OCI-LY7 (cell line): ENCODE measurements at regions not wholly inside any gene's neighbourhood (a gene's known extent, or its start where the extent isn't known, plus 50 kb on each side); places are given as distances from the start of the nearest gene placed in this dataset.

Source experiments
- BruUV-seq: library from RNA; stranded (reverse); fragments of 400-500 nt; replicated peaks from 2 replicates; lab custom pipeline; 2021; lab: Mats Ljungman, UMichigan
- CTCF ChIA-PET: fragments of 300-600 bp; sonication (Branson Sonifier 250); formaldehyde crosslinking; loops from one replicate; lab custom pipeline; 2022; ENCODE audit warnings: antibody characterized with exemption; ENCODE audit not compliant: unreplicated experiment; lab: Charles Lee
- POLR2A ChIA-PET: fragments of 300-600 bp; sonication (Branson Sonifier 250); formaldehyde crosslinking; loops from one replicate; lab custom pipeline; 2022; ENCODE audit warnings: antibody characterized with exemption; lab: Charles Lee
- DNase-seq: peaks from one replicate; pipeline ENCODE4 v3.0.0-alpha.2; 2015; ENCODE audit warnings: low spot score
- H2AFZ ChIP-seq: fragments of 200-600 bp; sonication (generic), shearing (Covaris generic); 2 replicates; pipeline ENCODE4 v1.6.1; 2014; ENCODE audit warnings: mild to moderate bottlenecking, antibody characterized with exemption, low read length, moderate library complexity
- H3K27ac ChIP-seq: fragments of 200-600 bp; sonication (generic); 2 replicates; pipeline ENCODE4 v1.5.1; 2014; ENCODE audit warnings: mixed run types, low read depth, mild to moderate bottlenecking, moderate library complexity, low read length, inconsistent platforms; ENCODE audit not compliant: poor library complexity, severe bottlenecking
- H3K36me3 ChIP-seq: fragments of 200-600 bp; sonication (generic); 2 replicates; pipeline ENCODE4 v1.6.1; 2014; ENCODE audit warnings: mild to moderate bottlenecking, antibody characterized with exemption, low read length, moderate library complexity, mixed read lengths; ENCODE audit not compliant: insufficient read depth
- H3K4me1 ChIP-seq: fragments of 200-600 bp; sonication (generic); 2 replicates; pipeline ENCODE4 v1.5.1; 2014; ENCODE audit warnings: mild to moderate bottlenecking, low read length; ENCODE audit not compliant: insufficient read depth, poor library complexity, severe bottlenecking
- H3K4me2 ChIP-seq: fragments of 200-600 bp; sonication (generic); 2 replicates; pipeline ENCODE4 v1.6.1; 2014; ENCODE audit warnings: mild to moderate bottlenecking, low read length
- H3K4me3 ChIP-seq: fragments of 200-600 bp; sonication (generic); 2 replicates; pipeline ENCODE4 v1.5.1; 2014; ENCODE audit warnings: mild to moderate bottlenecking, low read depth, low read length; ENCODE audit not compliant: poor library complexity, severe bottlenecking
- H3K79me2 ChIP-seq: fragments of 200-600 bp; sonication (generic); 2 replicates; pipeline ENCODE4 v1.6.1; 2016; ENCODE audit warnings: low read depth, mild to moderate bottlenecking, low read length, moderate library complexity, mixed read lengths; ENCODE audit not compliant: insufficient read depth
- H3K9me2 ChIP-seq: fragments of 200-600 bp; sonication (generic); 2 replicates; pipeline ENCODE4 v1.6.1; 2016; ENCODE audit warnings: mild to moderate bottlenecking, low read length, mixed read lengths; ENCODE audit not compliant: insufficient read depth
- H3K9me3 ChIP-seq: fragments of 200-600 bp; sonication (generic); 2 replicates; pipeline ENCODE4 v1.6.1; 2014; ENCODE audit warnings: mild to moderate bottlenecking, mixed run types, low read length, mixed read lengths
- H4K20me1 ChIP-seq: fragments of 200-600 bp; sonication (generic); 2 replicates; pipeline ENCODE4 v1.6.1; 2014; ENCODE audit warnings: mild to moderate bottlenecking, antibody characterized with exemption, low read length, moderate library complexity, mixed read lengths; ENCODE audit not compliant: insufficient read depth
- EZH2phosphoT487 ChIP-seq: fragments of 200-600 bp; sonication (generic); IDR thresholded peaks from 2 replicates; pipeline ENCODE4 v1.6.1; 2018; ENCODE audit warnings: low read depth, borderline replicate concordance, mild to moderate bottlenecking, mixed run types, antibody characterized with exemption, low read length, moderate library complexity, mixed read lengths
- intact Hi-C: fragments of 100-400 bp; cut with micrococcal nuclease; formaldehyde crosslinking; loops from one replicate; pipeline ENCODE4 v1.10.0; 2022; ENCODE audit not compliant: unreplicated experiment
- TF ChIP-seq, protein P1 (sequence below): fragments of 200-600 bp; sonication (generic); conservative IDR thresholded peaks from 2 replicates; pipeline ENCODE4 v1.5.1; 2014; ENCODE audit warnings: mild to moderate bottlenecking, antibody characterized with exemption, low read length, moderate library complexity, mixed read lengths

DNA sequence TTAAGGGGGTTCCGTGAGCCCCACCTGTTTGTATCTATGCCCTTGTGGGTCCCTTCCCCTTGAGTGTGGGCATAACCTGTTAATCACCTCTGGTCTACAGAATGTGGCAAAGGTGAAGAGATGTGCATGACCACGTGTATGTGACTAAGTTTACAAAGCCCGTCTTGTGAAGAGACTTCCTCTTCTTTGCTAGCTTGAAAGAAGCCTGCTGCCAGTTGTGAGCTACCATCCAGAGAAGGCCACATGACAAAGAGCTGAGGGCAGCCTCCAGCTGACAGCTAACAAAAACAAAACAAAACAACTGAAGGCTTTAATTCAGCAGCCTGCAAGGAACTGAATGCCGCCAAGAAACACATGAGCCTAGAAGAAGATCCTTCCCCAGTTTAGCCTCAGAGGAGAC lies 112.0 kb downstream of the AXIN2 start:
- CTCF ChIA-PET, result no interaction called here
- Histone ChIP-seq H3K4me3 (no peak overlapping the region), H3K79me2 (no peaks in the 10 kb centered on the region), H3K4me1 (no peaks in the 10 kb centered on the region), H3K27ac (no peak overlapping the region), H3K9me2 (no peaks in the 10 kb centered on the region), H3K4me2 (no peak overlapping the region), H2AFZ (no peak overlapping the region), H3K36me3 (no peaks in the 10 kb centered on the region), H4K20me1 (no peaks in the 10 kb centered on the region), H3K9me3 (no peaks in the 10 kb centered on the region)
- intact Hi-C loops, result no loop called here
- TF ChIP-seq EZH2phosphoT487, result no peak
- TF ChIP-seq, protein P1, sequence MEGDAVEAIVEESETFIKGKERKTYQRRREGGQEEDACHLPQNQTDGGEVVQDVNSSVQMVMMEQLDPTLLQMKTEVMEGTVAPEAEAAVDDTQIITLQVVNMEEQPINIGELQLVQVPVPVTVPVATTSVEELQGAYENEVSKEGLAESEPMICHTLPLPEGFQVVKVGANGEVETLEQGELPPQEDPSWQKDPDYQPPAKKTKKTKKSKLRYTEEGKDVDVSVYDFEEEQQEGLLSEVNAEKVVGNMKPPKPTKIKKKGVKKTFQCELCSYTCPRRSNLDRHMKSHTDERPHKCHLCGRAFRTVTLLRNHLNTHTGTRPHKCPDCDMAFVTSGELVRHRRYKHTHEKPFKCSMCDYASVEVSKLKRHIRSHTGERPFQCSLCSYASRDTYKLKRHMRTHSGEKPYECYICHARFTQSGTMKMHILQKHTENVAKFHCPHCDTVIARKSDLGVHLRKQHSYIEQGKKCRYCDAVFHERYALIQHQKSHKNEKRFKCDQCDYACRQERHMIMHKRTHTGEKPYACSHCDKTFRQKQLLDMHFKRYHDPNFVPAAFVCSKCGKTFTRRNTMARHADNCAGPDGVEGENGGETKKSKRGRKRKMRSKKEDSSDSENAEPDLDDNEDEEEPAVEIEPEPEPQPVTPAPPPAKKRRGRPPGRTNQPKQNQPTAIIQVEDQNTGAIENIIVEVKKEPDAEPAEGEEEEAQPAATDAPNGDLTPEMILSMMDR, result no peak
- BruUV-seq, result no TSS peak
- POLR2A ChIA-PET, result no interaction called here
- DNase-seq, result no peak

DNA sequence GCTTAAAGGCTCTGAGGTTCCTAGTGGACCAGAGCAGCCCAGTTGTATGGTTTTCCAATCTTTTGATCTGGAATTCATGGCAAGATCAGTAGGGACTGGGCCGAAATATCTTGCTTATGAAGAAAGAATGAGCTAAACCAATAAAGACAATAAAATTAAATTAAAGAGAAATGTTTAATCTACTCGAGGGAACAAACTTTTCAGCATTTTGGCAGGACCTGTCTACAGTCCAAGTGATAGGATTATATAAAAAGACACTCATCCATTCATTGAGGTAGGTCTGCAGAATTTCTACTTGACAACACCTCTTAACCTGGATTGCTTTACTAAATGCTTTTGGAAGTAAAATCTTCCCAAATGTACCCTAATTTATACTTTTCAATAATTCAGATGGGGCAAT lies 113.6 kb downstream of the AXIN2 start:
- TF ChIP-seq EZH2phosphoT487, result no peak
- TF ChIP-seq, protein P1, result no peak
- POLR2A ChIA-PET, result interaction anchor here (0.5 kb wide), 1 partner anchor 237 kb away, joined by 7 read pairs; no protein-coding TSS in a partner anchor
- no peak overlapping the region for H3K4me3 ChIP-seq

DNA sequence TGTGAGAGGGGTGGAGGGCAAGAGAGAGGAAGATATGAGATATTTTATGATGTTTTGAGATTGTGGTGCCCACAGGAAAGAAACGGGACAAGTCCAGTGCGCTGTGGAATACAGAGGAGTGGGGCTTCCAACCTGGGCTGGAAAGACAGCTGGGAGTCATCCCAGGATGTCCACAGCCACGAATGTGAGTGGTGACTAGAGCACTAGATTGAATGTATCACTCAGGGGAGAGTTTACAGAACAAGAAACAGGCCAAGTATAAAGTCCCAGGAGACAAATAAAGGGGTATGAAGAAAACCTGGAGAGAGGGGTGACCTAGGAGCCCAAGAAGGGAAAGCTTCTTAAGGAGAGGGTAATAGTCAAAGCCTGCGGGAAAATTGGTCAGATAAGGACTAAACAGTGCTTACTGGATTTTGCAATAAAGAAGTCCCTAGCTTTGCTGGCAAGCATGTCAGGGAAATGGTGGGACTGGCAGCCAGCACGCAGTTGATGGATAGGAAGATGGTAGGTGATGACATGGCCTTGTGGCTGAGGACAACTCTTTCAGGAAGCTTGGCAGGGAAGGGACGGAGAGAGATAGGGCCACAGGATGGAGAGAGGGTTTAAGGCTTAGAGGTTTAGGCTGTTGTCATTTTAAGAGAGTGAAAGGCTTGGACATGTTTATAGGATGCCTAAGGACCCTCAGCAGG lies 114.5 kb downstream of the AXIN2 start:
- BruUV-seq, result no TSS peak
- POLR2A ChIA-PET, result no interaction called here
- DNase-seq, result no peak

More for the DNA sequence above, 113.6 kb downstream of the AXIN2 start:
- CTCF ChIA-PET, result no interaction called here
- no peak overlapping the region for H2AFZ ChIP-seq
- H4K20me1 ChIP-seq, result no peaks in the 10 kb centered on the region
- H3K4me1 ChIP-seq, result no peaks in the 10 kb centered on the region
- H3K4me2 ChIP-seq, result no peak overlapping the region
- BruUV-seq, result no TSS peak
- no peak for DNase-seq
- H3K36me3 ChIP-seq, result no peaks in the 10 kb centered on the region
- H3K9me3 ChIP-seq, result no peaks in the 10 kb centered on the region
- intact Hi-C loops, result no loop called here
- no peaks in the 10 kb centered on the region for H3K9me2 ChIP-seq
- no peaks in the 10 kb centered on the region for H3K79me2 ChIP-seq
- H3K27ac ChIP-seq, result no peak overlapping the region

More for the DNA sequence above, 114.5 kb downstream of the AXIN2 start:
- Histone ChIP-seq H3K4me3 (no peak overlapping the region), H3K27ac (no peak overlapping the region), H2AFZ (no peak overlapping the region), H3K9me2 (no peaks in the 10 kb centered on the region), H3K36me3 (no peaks in the 10 kb centered on the region), H3K79me2 (no peaks in the 10 kb centered on the region), H4K20me1 (no peaks in the 10 kb centered on the region), H3K9me3 (no peaks in the 10 kb centered on the region), H3K4me2 (no peak overlapping the region), H3K4me1 (no peaks in the 10 kb centered on the region)
- TF ChIP-seq EZH2phosphoT487, result no peak
- TF ChIP-seq, protein P1, result no peak
- intact Hi-C loops, result no loop called here
- CTCF ChIA-PET, result no interaction called here
